HCT116 (cell line): ENCODE measurements at regions not wholly inside any gene's neighbourhood (a gene's known extent, or its start where the extent isn't known, plus 50 kb on each side); places are given as distances from the start of the nearest gene placed in this dataset.

Experiments
- ATAC-seq: fragments of 200-7000 bp; cut with Tn5 transposase; 2 replicates; pipeline ENCODE4 v1.9.1; 2020; ENCODE audit warnings: mild to moderate bottlenecking, moderate library complexity
- BruUV-seq: library from RNA; stranded (reverse); fragments of 400-500 nt; replicated peaks from 2 replicates; lab custom pipeline; 2021; lab: Mats Ljungman, UMichigan
- CTCF ChIA-PET: fragments of 300-600 bp; sonication (Branson Sonifier 250); formaldehyde crosslinking; loops from one replicate; lab custom pipeline; 2021; ENCODE audit warnings: antibody characterized with exemption; lab: Charles Lee
- POLR2A ChIA-PET: fragments of 300-600, 350-600 bp; sonication (Branson Sonifier 250); formaldehyde crosslinking; loops from one replicate; lab custom pipeline; 2021; ENCODE audit warnings: antibody characterized with exemption; lab: Charles Lee
- RAD21 ChIA-PET, 2 experiments: fragments of 300-600 bp; sonication (Branson Sonifier 250); formaldehyde crosslinking; loops; one replicate each; lab custom pipeline; 2023; ENCODE audit warnings: low total read pairs in 2 of 2; ENCODE audit not compliant: uncharacterized antibody in 2 of 2, unreplicated experiment in 2 of 2, low non-redundant PET in 1 of 2; lab: Charles Lee
- DNase-seq: peaks from one replicate; pipeline ENCODE4 v3.0.0-alpha.2; 2010; ENCODE audit warnings: low read depth, low spot score
- H2AFZ ChIP-seq: fragments of 200-600 bp; shearing (Covaris generic), sonication (generic); 2 replicates; pipeline ENCODE4 v1.6.1; 2017; ENCODE audit warnings: low read depth, mixed run types, mixed read lengths, antibody characterized with exemption, low read length; ENCODE audit not compliant: poor library complexity, severe bottlenecking
- H3K27ac ChIP-seq: 2 replicates; pipeline ENCODE4 v1.5.1; 2012; ENCODE audit warnings: low read depth, low read length
- H3K27me3 ChIP-seq: fragments of 200-600 bp; sonication (generic); 2 replicates; pipeline ENCODE4 v1.6.1; 2016; ENCODE audit warnings: mixed run types, low read length, mixed read lengths; ENCODE audit not compliant: insufficient read depth
- H3K36me3 ChIP-seq, 2 experiments: fragments of 200-500 bp in 1 of 2; fragments of 200-600 bp in 1 of 2; sonication (Bioruptor generic) in 1 of 2; sonication (generic) in 1 of 2; 2 replicates each; pipeline versions ENCODE4 v1.5.1 to v1.6.1; 2014 to 2016; ENCODE audit warnings: low read length in 2 of 2, inconsistent platforms in 1 of 2, mixed read lengths in 1 of 2, mixed run types in 1 of 2; ENCODE audit not compliant: insufficient read depth in 2 of 2, control insufficient read depth in 1 of 2
- H3K4me1 ChIP-seq, 2 experiments: fragments of 200-600 bp in 1 of 2; sonication (generic) in 1 of 2; 2 replicates each; pipeline versions ENCODE4 v1.5.1 to v1.6.1; 2012 to 2017; ENCODE audit warnings: low read length in 2 of 2, inconsistent platforms in 1 of 2, mild to moderate bottlenecking in 1 of 2, mixed read lengths in 1 of 2, mixed run types in 1 of 2, moderate library complexity in 1 of 2; ENCODE audit not compliant: insufficient read depth in 2 of 2, control insufficient read depth in 1 of 2
- H3K4me2 ChIP-seq: fragments of 200-600 bp; sonication (generic); 2 replicates; pipeline ENCODE4 v1.6.1; 2017; ENCODE audit warnings: mixed run types, low read length, mixed read lengths
- H3K4me3 ChIP-seq, 2 experiments: fragments of 200-600 bp in 1 of 2; sonication (generic) in 1 of 2; replicated peaks in 1 of 2; 2 replicates each; pipeline ENCODE4 v1.5.1; 2011 to 2016; ENCODE audit warnings: low read length in 2 of 2, control low read depth in 1 of 2, low read depth in 1 of 2, mild to moderate bottlenecking in 1 of 2, mixed read lengths in 1 of 2, mixed run types in 1 of 2
- H3K79me2 ChIP-seq: fragments of 200-600 bp; sonication (generic); 2 replicates; pipeline ENCODE4 v1.6.1; 2017; ENCODE audit warnings: mild to moderate bottlenecking, mixed run types, low read length, moderate library complexity, mixed read lengths; ENCODE audit not compliant: insufficient read depth
- H3K9ac ChIP-seq: fragments of 200-600 bp; sonication (generic); 2 replicates; pipeline ENCODE4 v1.6.1; 2016; ENCODE audit warnings: low read length, mixed read lengths
- H3K9me2 ChIP-seq: fragments of 200-600 bp; sonication (generic), shearing (Covaris generic); 2 replicates; pipeline ENCODE4 v1.6.1; 2017; ENCODE audit warnings: mixed run types, mild to moderate bottlenecking, moderate library complexity; ENCODE audit not compliant: insufficient read depth
- H3K9me3 ChIP-seq, 2 experiments: fragments of 200-500 bp in 1 of 2; fragments of 200-600 bp in 1 of 2; sonication (Bioruptor generic) in 1 of 2; sonication (generic) in 1 of 2; 2 replicates each; pipeline ENCODE4 v1.6.1; 2014 to 2017; ENCODE audit warnings: low read length in 2 of 2, mixed read lengths in 2 of 2, inconsistent platforms in 1 of 2, low read depth in 1 of 2, mild to moderate bottlenecking in 1 of 2, mixed run types in 1 of 2, moderate library complexity in 1 of 2; ENCODE audit not compliant: control insufficient read depth in 1 of 2, insufficient read depth in 1 of 2
- H4K20me1 ChIP-seq: fragments of 200-600 bp; sonication (generic), shearing (Covaris generic); 2 replicates; pipeline ENCODE4 v1.6.1; 2017; ENCODE audit warnings: mixed run types, mild to moderate bottlenecking, moderate library complexity; ENCODE audit not compliant: insufficient read depth
- ATF3 ChIP-seq: IDR thresholded peaks from 2 replicates; pipeline ENCODE4 v1.6.1; 2012
- CEBPB ChIP-seq: IDR thresholded peaks from 2 replicates; pipeline ENCODE4 v1.6.1; 2012; ENCODE audit warnings: low read depth
- EGR1 ChIP-seq: IDR thresholded peaks from 2 replicates; pipeline ENCODE4 v1.6.1; 2012; ENCODE audit warnings: low read depth
- EZH2phosphoT487 ChIP-seq: fragments of 200-600 bp; IDR thresholded peaks from 2 replicates; pipeline ENCODE4 v1.6.1; 2018; ENCODE audit warnings: antibody characterized with exemption, borderline replicate concordance
- FOSL1 ChIP-seq: IDR thresholded peaks from 2 replicates; pipeline ENCODE4 v1.6.1; 2012; ENCODE audit warnings: low read depth
- JUND ChIP-seq: IDR thresholded peaks from 2 replicates; pipeline ENCODE4 v1.6.1; 2012
- MAX ChIP-seq: IDR thresholded peaks from 2 replicates; pipeline ENCODE4 v1.6.1; 2012
- POLR2AphosphoS5 ChIP-seq: IDR thresholded peaks from 2 replicates; pipeline ENCODE4 v1.6.1; 2011; ENCODE audit warnings: mild to moderate bottlenecking, low read depth, low read length, moderate library complexity
- RAD21 ChIP-seq: IDR thresholded peaks from 2 replicates; pipeline ENCODE4 v1.6.1; 2012; ENCODE audit warnings: low read depth, mild to moderate bottlenecking
- REST ChIP-seq: IDR thresholded peaks from 2 replicates; pipeline ENCODE4 v1.6.1; 2012; ENCODE audit warnings: low read depth
- SIN3A ChIP-seq: IDR thresholded peaks from 2 replicates; pipeline ENCODE4 v1.6.1; 2012; ENCODE audit warnings: low read depth
- SP1 ChIP-seq: IDR thresholded peaks from 2 replicates; pipeline ENCODE4 v1.6.1; 2012; ENCODE audit warnings: low read depth
- SRF ChIP-seq: IDR thresholded peaks from 2 replicates; pipeline ENCODE4 v1.6.1; 2012; ENCODE audit warnings: low read depth
- YY1 ChIP-seq: IDR thresholded peaks from 2 replicates; pipeline ENCODE4 v1.6.1; 2011; ENCODE audit warnings: low read length, low read depth, moderate library complexity, mild to moderate bottlenecking; ENCODE audit not compliant: insufficient replicate concordance; ENCODE audit errors: extremely low read depth
- ZBTB33 ChIP-seq: IDR thresholded peaks from 2 replicates; pipeline ENCODE4 v1.6.1; 2011; ENCODE audit warnings: mild to moderate bottlenecking, low read length, moderate library complexity; ENCODE audit not compliant: insufficient replicate concordance; ENCODE audit errors: extremely low read depth
- ZFX ChIP-seq: fragments of 450-650 bp; IDR thresholded peaks from 2 replicates; pipeline ENCODE4 v1.6.1; 2017
- ZNF274 ChIP-seq: fragments of 200-500 bp; sonication (Bioruptor generic); IDR thresholded peaks from 2 replicates; pipeline ENCODE4 v1.6.1; 2014; ENCODE audit warnings: mild to moderate bottlenecking, low read depth, low read length, inconsistent platforms
- intact Hi-C: fragments of 100-400 bp; cut with micrococcal nuclease; formaldehyde crosslinking; loops from 2 replicates; pipeline ENCODE4 v1.10.0; 2022

GRCh38 chr9:89553451-89554010, 51.3 kb upstream of the GADD45G start:
- H3K36me3 ChIP-seq, result no peaks in the 10 kb centered on the region
- intact Hi-C loops, result no loop called here
- no peaks in the 10 kb centered on the region for H3K27me3 ChIP-seq
- H3K4me1 ChIP-seq, result peaks cover 0 to 5% of the 10 kb centered on the region in 2 experiments; a peak in 1 of 4 replicates
- H3K9me2 ChIP-seq, result no peaks in the 10 kb centered on the region
- TF ChIP-seq YY1, result no peak
- TF ChIP-seq JUND, result no peak
- TF ChIP-seq POLR2AphosphoS5, result no peak
- TF ChIP-seq SRF, result no peak
- TF ChIP-seq ZBTB33, result no peak
- TF ChIP-seq ZFX, result no peak
- TF ChIP-seq EZH2phosphoT487, result no peak
- no peak for TF ChIP-seq ATF3
- TF ChIP-seq ZNF274, result no peak
- no peak for TF ChIP-seq RAD21
- no peak for TF ChIP-seq MAX
- no peak for TF ChIP-seq REST
- TF ChIP-seq FOSL1, result no peak
- no peak for TF ChIP-seq CEBPB
- no peak for TF ChIP-seq EGR1
- no peak for TF ChIP-seq SP1
- no peak for TF ChIP-seq SIN3A
- ChIA-PET POLR2A (no interaction called here), RAD21 (no interaction called here), CTCF (no interaction called here)
- no peak overlapping the region for H3K27ac ChIP-seq
- H3K4me3 ChIP-seq, result no peak overlapping the region
- ATAC-seq, result no peak
- H2AFZ ChIP-seq, result no peak overlapping the region
- DNase-seq, result no peak
- no peaks in the 10 kb centered on the region for H3K79me2 ChIP-seq
- H3K9me3 ChIP-seq, result no peaks in the 10 kb centered on the region
- BruUV-seq, result no TSS peak
- no peaks in the 10 kb centered on the region for H4K20me1 ChIP-seq
- H3K4me2 ChIP-seq, result no peak overlapping the region
- H3K9ac ChIP-seq, result no peak overlapping the region
